ENCODE measurements at regions not wholly inside any gene's neighbourhood (a gene's known extent, or its start where the extent isn't known, plus 50 kb on each side); places are given as distances from the start of the nearest gene placed in this dataset.
A peak's percentile ranks its signal among the peaks of the same experiment; 100 is the strongest.
"Not testable (repeated sequence)": the region's sequence is repeated elsewhere in the genome, so short reads cannot be mapped to it uniquely, and the experiment has no call there.

GRCh38 chr12:42708374-42708773 lies 118.8 kb upstream of the PRICKLE1 start:
- not testable (repeated sequence) for DNase-seq (ENCODE audit: low spot score)

- DNase-seq (ENCODE audit: low spot score), result no peak
Observed at GRCh38 chr12:42707312-42708226, 118.0 kb upstream of the PRICKLE1 start.

- no peak for DNase-seq (ENCODE audit: low spot score)
Observed at GRCh38 chr12:42706321-42706720, 116.8 kb upstream of the PRICKLE1 start.

- no peak for DNase-seq (ENCODE audit: low spot score)
Observed at GRCh38 chr12:42705863-42706262, 116.3 kb upstream of the PRICKLE1 start.

- no peak for DNase-seq (ENCODE audit: low spot score)
Observed at GRCh38 chr12:42704810-42705401, 115.4 kb upstream of the PRICKLE1 start.

GRCh38 chr12:42704340-42704739 lies 114.8 kb upstream of the PRICKLE1 start:
- DNase-seq (ENCODE audit: low spot score), result no peak

GRCh38 chr12:42701084-42701483 lies 111.5 kb upstream of the PRICKLE1 start:
- DNase-seq (ENCODE audit: low spot score), result peak; percentile 55

- peak; percentile 34 for DNase-seq (ENCODE audit: low spot score)
Observed at GRCh38 chr12:42698213-42698612, 108.7 kb upstream of the PRICKLE1 start.

- DNase-seq (ENCODE audit: low spot score), result no peak
Observed at GRCh38 chr12:42696406-42697149, 107.0 kb upstream of the PRICKLE1 start.

GRCh38 chr12:42695490-42695995 lies 106.0 kb upstream of the PRICKLE1 start:
- DNase-seq (ENCODE audit: low spot score), result no peak

- no peak for DNase-seq (ENCODE audit: low spot score)
Observed at GRCh38 chr12:42692749-42693148, 103.2 kb upstream of the PRICKLE1 start.

- peak; percentile 42 for DNase-seq (ENCODE audit: low spot score)
Observed at GRCh38 chr12:42691991-42692557, 102.5 kb upstream of the PRICKLE1 start.

GRCh38 chr12:42690264-42690663 lies 100.7 kb upstream of the PRICKLE1 start:
- no peak for DNase-seq (ENCODE audit: low spot score)

GRCh38 chr12:42689699-42690098 lies 100.2 kb upstream of the PRICKLE1 start:
- DNase-seq (ENCODE audit: low spot score), result no peak

- DNase-seq (ENCODE audit: low spot score), result peak; percentile 40
Observed at GRCh38 chr12:42686514-42687172, 97.1 kb upstream of the PRICKLE1 start.

- DNase-seq (ENCODE audit: low spot score), result no peak
Observed at GRCh38 chr12:42684802-42685071, 95.2 kb upstream of the PRICKLE1 start.

GRCh38 chr12:42683933-42684801 lies 94.6 kb upstream of the PRICKLE1 start:
- DNase-seq (ENCODE audit: low spot score), result peak; percentile 39

GRCh38 chr12:42683266-42683665 lies 93.7 kb upstream of the PRICKLE1 start:
- no peak for DNase-seq (ENCODE audit: low spot score)

GRCh38 chr12:42679466-42679865 lies 89.9 kb upstream of the PRICKLE1 start:
- peak; percentile 26 for DNase-seq (ENCODE audit: low spot score)

GRCh38 chr12:42677461-42677860 lies 87.9 kb upstream of the PRICKLE1 start:
- DNase-seq (ENCODE audit: low spot score), result no peak

GRCh38 chr12:42673535-42673934 lies 84.0 kb upstream of the PRICKLE1 start:
- DNase-seq (ENCODE audit: low spot score), result no peak

Measured in kidney tubule cell (primary cell).